ENCODE measurements at regions not wholly inside any gene's neighbourhood (a gene's known extent, or its start where the extent isn't known, plus 50 kb on each side); places are given as distances from the start of the nearest gene placed in this dataset.

- peak; percentile 41 for DNase-seq
These were observed 54.8 kb upstream of the MIR17HG start for GRCh38 chr13:91292630-91293221.

GRCh38 chr13:91295712-91296410 lies 51.6 kb upstream of the MIR17HG start:
- DNase-seq, result peak; percentile 58

GRCh38 chr13:91297503-91297902 lies 50.0 kb upstream of the MIR17HG start:
- peak; percentile 31 for DNase-seq

Data from NCI-H146 (cell line).